NCI-H526 (cell line): ENCODE measurements at regions not wholly inside any gene's neighbourhood (a gene's known extent, or its start where the extent isn't known, plus 50 kb on each side); places are given as distances from the start of the nearest gene placed in this dataset.
"Not testable (repeated sequence)": the region's sequence is repeated elsewhere in the genome, so short reads cannot be mapped to it uniquely, and the experiment has no call there.

Experiments
- DNase-seq, 2 experiments: peaks; one replicate each; lab custom pipeline; 2025; lab: John Stamatoyannopoulos, UW

DNA sequence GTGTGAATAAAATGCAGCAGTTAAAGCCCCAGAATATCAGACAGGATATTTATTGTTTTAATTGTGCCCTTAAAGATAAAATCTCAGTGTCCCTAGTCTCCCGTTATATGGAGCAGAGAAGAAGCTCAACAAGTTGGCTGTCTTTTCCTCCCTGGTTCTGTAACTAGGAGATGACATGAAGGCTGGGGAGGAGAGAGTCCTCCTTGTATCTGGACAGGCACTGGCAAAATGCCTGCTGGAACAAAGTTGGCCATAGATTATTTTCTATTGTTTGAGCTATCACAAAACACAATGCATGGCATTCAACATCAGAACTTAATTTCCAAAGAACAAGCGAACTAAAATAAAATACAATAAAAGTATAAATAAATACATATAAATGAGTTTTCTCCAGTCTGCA, 694.9 kb upstream of the KCND2 start:
- DNase-seq, result no peak

DNA sequence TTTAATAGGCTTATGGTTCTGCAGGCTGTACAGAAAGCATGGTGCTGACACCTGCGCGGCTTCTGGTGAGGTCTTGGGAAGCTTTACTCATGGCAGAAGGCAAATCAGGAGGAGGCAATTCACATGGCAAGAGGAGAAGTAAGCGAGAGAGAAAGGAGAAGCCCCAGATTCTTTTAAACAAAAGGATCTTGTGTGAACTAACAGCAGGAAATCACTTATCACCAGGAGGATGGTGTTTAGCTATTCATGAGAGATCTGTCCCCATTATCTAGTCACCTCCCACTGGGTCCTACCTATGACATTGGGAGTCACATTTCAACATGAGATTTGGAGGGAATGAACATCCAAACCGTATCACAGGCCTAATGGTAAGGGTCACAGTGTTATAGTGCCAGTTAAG, 678.0 kb upstream of the KCND2 start:
- DNase-seq, result no peak

DNA sequence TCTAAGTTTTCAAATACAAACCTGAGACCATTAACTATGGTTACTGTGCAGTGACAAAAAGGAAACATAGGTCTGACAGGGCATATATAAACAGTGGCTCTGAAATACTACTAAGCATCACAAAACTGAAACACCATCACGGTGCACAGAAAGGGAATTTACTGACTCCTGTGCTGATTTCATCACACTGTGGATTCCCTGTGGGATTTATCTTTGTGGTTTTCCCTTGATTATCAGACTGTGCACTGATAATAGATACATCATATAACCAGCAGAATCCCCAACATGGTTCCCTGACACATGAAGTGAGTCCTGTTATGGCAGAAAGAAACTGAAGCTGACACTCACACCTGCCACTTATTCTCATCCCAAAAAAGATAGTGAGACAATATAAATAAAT, 676.3 kb upstream of the KCND2 start:
- DNase-seq, result no peak

DNA sequence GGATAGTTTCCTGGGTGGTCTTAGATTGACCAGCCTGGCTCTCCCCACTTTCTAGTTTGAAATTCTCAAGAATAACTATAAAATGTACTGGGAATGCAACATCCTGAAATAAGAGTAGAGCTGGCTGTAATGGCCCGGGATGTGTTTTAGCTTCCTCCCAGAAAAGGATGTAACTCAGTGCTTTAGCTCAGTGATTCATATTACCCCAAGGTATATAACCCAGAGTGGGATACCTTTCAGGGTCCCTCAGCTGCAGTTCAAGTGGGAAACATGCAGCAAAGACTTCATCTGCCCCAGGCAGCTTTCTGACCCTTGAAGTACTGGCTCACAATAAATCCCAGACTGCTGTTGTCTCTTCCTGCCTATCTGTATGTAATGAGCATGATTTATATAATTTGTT, 666.7 kb upstream of the KCND2 start:
- no peak for DNase-seq

DNA sequence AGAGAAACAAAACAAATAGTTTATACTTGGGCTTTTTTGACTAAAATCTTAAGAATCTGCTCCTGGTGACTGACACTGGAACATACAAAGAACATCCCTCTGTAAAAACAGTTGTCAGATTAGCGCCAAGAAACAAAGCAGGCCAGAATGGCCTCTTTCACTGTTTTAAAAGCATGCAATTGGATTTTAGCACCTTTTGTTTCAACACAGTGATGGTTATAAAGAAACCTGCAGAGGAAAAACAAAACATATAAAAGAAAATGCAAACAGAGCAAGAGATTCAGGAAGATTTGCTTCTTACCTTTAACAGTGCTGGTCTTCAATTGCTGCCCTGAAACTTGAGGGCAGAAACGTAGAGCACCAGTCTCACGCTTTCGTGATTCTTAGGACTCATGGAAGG, 652.2 kb upstream of the KCND2 start:
- DNase-seq, result no peak

DNA sequence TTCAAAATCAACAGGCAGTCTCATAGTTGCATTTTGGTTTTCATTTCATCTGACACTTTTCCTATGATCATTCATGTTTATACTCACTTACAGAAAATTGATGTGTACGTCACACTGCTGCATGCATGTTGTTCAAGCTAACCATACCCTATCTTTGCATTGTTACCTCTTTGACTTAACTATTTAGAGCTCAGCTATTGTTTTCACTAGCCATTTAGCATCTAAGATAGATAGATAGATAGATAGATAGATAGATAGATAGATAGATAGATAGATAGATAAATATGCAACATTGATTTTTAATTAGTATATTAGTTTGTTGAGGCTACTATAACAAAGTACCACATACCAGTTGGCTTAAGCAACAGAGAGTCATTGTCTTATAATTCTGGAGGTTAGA, 649.5 kb upstream of the KCND2 start:
- DNase-seq, result no peak

DNA sequence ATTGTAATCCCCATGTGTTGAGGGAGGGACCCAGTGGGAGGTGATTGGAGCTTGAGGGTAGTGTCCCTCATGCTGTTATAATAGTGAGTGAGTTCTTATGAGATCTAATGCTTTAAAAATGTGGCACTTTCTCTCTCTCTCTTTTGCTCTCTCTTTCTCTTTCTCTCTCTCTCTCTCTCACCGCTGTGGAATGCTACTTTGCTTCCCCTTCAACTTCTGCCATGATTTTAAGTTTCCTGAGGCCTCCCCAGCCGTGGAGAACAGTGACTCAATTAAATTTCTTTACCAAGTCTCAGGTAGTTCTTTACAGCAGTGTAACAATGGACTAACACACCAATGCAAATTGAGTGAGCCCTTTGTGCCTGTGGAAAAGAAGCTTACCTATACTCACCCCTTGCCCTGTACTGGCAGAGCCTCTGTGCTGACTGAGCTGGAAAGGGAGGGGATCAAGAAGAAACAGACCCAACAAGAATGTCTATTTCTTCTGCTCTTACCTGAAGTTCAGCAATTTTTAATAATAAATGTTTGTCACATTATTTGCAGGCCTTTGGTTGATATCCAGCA, 642.5 kb upstream of the KCND2 start:
- peak in 1 of 2 experiments; percentile 2 for DNase-seq

DNA sequence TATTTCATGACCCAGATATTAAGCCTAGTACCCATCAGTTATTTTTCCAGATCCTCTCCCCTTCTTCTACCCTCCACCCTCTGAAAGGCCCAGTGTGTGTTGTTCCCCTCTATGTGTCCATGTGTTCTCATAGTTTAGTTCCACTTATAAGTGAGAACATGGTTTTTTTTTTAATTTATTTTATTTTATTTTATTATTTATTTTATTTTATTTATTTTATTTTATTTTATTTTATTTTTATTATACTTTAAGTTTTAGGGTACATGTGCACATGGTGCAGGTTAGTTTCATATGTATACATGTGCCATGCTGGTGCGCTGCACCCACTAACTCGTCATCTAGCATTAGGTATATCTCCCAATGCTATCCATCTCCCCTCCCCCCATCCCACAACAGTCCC, 639.2 kb upstream of the KCND2 start:
- not testable (repeated sequence) for DNase-seq

DNA sequence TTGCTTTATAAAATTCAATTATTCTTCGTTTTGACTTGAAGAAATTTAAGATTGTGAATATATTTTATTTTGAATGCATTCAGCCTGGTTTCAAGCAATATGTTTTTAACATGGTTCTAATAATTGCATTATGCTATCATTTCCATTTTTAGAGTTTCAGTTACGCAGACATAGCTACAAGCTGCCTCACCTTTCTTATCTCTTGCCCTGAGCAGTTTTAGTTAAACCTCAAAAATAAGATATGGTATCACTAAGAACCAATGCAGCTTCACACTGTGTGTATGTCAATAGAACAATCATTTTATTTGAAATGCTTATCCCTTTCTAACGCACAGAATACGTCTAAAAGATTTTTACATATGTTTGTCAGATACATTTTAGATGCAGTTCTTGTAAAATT, 632.6 kb upstream of the KCND2 start:
- no peak for DNase-seq

DNA sequence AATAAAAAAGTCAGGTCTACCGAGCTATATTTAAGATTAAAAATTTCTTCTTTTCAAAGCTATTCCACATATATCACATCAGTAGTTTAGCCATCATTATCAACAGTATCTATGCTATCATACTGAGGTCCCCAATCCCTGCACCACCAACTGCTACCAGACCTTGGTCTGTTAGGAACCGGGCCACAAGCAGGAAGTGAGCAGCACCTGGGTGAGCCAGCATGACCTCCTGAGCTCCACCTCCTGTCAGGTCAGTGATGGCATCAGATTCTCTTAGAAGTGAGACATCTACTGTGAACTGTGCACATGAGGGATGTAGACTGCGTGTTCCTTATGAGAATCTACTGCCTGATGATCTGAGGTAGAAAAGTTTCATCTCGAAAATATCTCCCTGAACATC, 632.1 kb upstream of the KCND2 start:
- DNase-seq, result no peak

DNA sequence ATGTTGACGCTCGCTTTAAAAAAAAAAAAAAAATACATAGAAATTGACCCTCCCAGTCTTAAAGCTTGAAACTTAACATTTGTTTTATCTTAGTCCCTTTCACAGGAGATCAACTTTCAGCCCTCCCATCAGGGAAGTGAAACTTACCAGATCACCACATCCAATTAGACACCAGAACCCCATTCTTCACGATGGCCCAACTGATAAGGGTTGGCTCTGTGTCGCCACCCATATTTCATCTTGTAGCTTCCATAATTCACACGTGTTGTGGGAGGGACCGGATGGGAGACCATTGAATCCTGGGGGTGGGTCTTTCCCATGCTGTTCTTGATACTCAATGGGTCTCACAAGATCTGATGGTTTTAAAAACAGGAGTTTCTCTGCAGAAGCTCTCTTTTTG, 629.4 kb upstream of the KCND2 start:
- DNase-seq, result no peak

DNA sequence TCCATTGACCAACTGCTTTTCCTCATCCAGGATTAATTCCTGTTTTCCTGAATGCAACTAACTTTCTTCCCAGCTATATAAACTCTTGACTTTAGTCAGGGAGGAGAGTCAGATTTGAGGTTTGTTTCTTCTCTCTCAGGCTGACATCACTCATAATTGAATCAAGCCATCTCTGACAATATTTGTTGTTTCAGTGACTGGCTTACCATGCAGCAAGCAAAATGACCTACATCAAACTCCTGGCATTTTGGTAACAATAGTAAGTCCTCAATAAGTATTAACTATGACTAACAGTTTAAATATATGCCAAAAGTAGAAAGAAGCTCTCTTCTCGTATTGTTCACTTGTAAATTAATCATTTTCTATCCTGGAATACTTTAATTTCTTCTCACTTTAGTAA, 625.7 kb upstream of the KCND2 start:
- DNase-seq, result no peak

DNA sequence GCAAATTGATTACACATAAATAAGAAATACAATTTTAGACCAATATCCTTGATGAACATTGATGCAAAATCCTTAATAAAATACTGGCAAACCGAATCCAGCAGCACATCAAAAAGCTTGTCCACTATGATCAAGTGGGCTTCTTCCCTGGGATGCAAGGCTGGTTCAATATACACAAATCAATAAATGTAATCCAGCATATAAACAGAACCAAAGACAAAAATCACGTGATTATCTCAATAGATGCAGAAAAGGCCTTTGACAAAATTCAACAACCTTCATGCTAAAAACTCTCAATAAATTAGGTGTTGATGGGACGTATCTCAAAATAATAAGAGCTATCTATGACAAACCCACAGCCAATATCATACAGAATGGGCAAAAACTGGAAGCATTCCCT, 624.2 kb upstream of the KCND2 start:
- DNase-seq, result not testable (repeated sequence)

DNA sequence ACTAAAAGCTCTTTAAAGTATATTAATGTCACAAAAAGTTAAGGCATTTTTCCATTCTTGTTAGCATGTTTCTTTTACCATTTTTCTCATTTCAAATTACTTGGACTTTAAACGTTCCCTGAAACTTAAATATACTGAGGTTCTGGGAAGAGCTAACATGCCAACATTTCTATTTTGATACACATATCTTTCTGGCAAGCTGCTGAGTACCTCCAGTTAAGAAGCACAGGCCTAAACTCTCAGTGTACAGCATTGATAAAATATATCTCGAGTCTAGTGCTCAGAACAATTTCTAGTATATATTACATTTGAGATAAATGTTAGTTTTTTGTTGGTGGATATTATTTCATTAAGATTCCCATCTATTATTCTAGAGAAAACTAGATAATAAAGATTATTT, 612.9 kb upstream of the KCND2 start:
- DNase-seq, result no peak

DNA sequence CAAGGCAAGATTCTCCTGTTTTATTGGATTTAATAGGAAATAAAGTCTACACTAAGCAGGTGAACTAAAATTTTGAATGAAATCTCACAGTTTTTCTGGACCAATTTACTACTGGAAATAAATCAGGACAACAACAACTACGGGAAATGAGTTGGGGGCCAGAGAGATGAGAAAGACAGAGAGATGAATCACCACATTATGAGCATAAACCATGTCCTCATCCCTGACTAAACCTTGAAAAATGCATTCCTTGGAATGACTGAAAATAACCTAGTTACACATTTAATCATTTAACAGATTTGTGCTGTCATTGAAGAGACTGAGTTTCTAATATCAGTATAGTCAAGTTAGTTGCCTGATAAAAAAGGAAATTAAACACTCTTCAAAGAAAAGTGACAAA, 608.4 kb upstream of the KCND2 start:
- DNase-seq, result no peak

DNA sequence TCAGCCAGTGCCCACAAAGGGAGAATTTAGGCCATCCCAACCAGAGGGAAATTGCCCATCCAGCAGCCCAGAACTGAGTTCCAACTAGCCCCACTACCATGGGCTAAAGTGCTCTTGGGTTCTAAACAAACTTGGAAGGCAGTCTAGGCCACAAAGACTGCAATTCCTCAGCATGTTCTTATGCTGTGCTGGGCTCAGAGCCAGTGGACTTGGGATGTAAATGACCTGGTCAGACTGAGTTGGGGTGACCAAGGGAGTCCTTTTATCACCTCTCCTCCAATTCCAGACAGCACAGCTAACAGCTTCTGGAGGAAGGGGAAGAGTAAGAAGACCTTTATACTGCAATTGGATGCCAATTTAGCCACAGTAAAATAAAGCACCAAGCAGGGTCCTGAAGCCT, 607.2 kb upstream of the KCND2 start:
- no peak for DNase-seq

DNA sequence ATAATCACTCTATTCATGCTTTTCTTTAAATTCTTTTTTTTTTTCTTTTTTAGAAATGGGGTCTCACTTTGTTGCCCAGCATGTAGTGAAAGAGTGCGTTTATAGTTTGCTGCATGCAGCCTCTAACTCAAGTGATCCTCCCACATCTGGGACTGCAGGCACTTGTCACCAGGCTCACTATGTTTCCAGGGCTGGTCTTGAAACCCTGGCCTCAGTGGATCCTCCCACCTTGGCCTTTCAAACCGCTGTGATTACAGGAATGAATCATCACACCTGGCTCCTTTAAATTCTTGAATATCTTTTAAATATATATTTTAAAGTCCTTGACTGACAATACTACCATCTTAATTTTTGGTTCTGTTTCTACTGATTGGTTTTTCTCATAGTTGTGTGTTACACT, 591.6 kb upstream of the KCND2 start:
- DNase-seq, result no peak

DNA sequence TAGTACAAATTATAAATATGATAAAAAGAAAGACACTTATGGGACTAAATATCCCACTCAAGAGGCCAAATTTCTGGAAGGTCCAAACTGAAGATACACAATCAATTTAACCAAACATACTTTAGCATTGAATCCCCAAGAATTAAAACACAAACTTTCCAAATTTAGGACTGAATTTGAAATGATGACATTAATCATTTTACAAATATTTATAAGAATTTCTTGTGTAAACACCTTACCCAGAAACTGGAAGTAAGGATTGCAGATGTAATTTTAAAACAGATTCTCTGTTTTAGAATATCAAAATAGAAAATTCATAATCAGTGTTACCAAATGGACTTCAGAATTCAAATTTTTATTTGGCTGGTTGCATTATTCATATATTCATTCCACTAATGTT, 588.2 kb upstream of the KCND2 start:
- no peak for DNase-seq

DNA sequence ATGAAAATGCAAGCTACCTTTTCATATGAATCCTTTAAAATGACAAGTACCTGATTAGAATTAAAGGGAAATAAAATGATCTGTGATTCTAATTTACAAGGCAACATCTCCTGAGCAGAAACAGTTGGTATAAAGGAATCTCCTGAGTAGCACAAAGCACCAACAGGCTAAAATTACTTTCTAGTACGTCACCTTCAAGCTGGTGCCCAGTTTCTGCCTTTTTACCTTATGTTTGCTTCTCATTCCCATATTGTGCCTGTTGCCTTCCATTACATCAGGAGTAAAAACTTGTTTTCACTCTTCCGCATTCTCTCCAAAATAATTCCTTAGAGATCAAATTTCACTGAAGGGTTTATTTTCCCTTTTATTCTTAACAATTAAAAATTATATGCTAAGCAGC, 587.1 kb upstream of the KCND2 start:
- no peak for DNase-seq

DNA sequence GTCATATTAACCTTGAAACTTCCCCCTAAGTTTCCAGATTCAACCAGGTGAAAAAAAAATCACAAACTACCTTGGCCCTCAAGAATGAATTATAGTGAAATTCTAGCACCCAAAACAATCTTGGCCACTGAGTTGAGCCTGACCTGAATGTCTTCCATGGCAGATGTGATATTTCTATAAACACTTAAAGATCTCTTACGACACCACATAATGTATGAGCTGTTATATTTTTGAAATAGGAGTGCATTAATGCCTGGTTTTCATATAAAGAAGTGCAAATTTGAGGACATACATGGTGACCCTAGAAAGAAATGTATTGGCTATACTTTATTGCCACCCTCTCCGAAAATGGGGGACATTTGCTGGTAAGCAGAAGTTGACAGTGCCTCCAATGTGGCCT, 584.1 kb upstream of the KCND2 start:
- no peak for DNase-seq

DNA sequence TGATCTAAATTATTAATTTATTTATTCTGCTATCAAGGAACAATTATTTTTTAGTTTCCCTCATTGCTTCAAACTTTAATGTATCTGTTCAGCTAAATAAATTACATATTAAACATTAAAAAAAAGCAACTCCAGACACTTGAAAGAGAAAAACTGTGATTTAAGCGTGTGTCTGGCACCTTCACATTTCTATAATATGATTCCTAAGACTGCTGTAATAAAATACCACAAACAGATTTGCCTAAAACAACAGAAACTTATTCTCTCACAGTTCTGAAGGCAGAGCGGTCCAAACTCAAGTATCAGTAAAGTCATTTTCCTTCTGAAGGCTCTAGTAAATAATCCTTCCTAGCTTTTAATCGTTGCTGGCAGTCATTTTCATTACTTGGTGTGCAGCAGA, 580.4 kb upstream of the KCND2 start:
- DNase-seq, result no peak

DNA sequence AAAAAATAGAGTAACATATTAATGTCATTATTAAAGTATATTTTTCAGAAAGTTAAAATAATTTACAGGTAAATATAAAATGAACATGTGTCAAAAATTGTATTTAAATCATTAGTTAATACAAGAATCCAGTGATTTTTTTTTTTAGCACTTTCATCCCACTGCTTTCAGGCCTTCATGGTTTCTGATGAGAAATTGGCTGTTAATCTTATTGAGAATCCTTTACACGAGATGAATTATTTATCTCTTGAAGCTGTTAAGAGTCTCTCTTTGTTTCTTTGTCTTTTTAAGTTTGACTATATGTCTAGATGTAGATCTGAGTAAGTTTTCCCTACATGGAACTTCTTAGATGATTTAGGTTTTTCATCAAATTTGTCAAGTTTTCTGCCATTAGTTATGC, 578.5 kb upstream of the KCND2 start:
- no peak for DNase-seq

DNA sequence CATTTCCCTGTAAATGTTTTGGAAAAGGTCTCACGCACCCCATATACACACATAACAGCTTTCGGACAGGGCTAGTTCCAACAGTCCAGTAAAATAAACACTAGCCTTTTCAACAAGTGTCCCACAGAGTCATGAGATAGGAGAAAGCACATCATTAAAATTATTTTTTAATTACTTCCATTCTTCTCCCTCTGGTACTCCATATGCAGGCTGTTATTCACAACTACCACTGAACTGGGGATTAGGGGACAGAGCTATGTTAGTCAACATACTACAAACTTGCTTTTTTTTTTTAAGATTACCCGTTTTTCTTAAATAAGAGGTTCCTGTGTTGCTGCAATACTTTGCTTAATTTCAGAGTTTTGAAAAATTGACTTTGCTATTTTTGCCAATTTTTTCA, 576.6 kb upstream of the KCND2 start:
- DNase-seq, result no peak

DNA sequence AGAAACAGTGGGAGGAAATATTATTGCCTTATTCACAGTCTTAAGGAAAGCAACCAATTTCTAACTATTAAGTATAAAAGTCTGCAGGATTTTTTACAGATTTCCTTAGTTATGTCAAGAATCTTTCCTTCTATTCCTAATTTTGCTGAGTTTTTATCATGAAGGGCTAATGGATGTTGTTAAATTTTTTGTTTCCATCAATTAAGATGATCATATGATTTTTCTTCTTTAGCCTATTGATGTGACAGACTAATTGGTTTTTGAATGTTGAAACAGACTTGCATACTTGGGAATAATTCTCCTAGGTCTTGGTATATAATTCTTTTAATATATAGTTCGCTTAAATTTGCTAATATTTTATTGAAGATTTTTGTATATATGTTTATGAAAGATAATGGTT, 569.1 kb upstream of the KCND2 start:
- no peak for DNase-seq

DNA sequence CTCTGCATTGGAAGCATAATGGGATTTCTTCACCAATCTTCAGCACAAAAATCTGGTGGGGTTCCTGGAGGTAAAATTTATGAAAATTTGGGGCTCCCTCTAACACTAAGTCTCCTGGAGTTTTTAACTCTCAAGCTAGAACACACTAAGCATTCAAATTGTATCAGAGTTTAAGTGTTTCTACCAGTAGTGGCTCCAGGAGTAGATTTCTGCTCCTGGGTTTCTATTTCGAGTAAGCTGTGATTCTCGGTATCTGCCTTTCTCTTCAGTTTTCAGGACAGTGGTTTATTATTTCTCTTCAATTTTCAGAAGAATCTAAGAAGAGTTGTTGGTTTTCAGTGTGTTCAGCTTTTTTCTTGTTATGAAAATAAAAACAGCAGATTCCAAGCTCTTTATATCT, 566.4 kb upstream of the KCND2 start:
- no peak for DNase-seq
